ENCODE measurements at regions not wholly inside any gene's neighbourhood (a gene's known extent, or its start where the extent isn't known, plus 50 kb on each side); places are given as distances from the start of the nearest gene placed in this dataset.

DNA sequence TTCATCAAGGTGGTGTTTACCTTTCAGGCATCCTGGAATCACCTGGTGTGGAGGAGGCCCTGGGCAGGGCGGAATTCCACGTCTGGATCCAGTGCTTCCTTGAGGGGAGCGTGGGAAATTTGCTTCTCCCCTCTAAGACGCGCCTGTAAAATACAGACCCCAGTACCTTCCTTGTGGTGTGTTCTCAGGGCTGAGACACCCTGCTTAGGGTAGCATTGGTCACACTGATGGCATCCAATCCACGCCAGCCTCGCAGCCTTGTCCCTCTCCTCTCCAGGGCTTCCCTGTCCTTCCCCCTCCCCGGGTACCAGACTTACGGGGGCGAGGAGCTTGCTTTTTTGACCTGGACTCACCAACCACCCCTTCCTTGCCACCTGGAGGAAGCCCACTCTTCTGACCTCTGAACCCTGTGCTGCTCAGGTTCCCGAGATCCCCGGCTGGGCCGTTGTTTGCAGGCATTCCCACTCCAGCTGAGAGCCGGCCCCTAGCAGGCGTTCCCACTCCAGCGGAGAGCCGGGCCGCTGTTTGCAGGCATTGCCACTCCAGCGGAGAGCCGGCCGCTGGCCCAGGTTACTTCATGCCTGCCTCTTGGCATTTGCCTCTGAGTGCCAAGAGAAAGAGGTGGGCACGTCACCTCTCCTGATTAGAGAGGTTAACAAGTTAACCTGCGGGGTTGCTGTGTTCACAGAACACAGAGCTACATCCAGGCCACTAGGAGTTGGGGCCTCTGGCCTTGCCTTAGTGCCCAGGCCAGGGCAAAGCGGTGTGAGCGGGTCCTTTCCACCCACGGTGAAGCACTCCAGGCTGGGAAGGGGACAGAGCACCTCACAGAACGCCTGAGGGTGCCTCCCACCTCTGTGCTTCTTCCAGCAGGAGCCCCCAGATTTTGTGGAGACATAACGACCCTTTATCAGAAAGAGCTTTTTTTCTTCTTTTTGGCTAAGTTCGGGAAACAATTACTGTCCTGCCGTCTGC lies 254.0 kb upstream of the PPP2R2D start:
- no peaks in the 10 kb centered on the region for H3K36me3 ChIP-seq (ENCODE audit: control insufficient read depth in 2 of 2, extremely low read depth in 1 of 2, insufficient read depth in 2 of 2, low read length in 2 of 2)
- no peak overlapping the region for H2AFZ ChIP-seq (ENCODE audit: low read depth, low read length)
- FAIRE-seq (no peak), DNase-seq (ENCODE audit: low read depth, low spot score) (no peak)
- H3K27ac ChIP-seq (ENCODE audit: insufficient read depth, low read depth, low read length), result no peak overlapping the region
- no peaks in the 10 kb centered on the region for H3K27me3 ChIP-seq (ENCODE audit: control insufficient read depth in 2 of 2, insufficient read depth in 2 of 2, low read length in 2 of 2)
- no TSS peak for BruUV-seq (replicated peaks)
- no peak overlapping the region for H3K4me3 ChIP-seq (replicated peaks in 1 of 3; ENCODE audit: insufficient read depth in 1 of 3, low read depth in 1 of 3, low read length in 3 of 3)
- dilution Hi-C loops (cut with MboI; ENCODE audit: extremely low pct_ligation_motif_present, low sequenced_read_pairs), result no loop called here
- H3K9ac ChIP-seq (replicated peaks; ENCODE audit: extremely low read depth, insufficient read depth, low read length), result no peak overlapping the region
- no peak overlapping the region for H3K4me2 ChIP-seq (ENCODE audit: insufficient read depth, low read length)
- no peaks in the 10 kb centered on the region for H3K4me1 ChIP-seq (ENCODE audit: control insufficient read depth, extremely low read depth, insufficient read depth, low read length)
- H3K9me1 ChIP-seq (replicated peaks; ENCODE audit: control insufficient read depth, extremely low read depth, insufficient read depth, low read length), result no peaks in the 10 kb centered on the region
- no peaks in the 10 kb centered on the region for H3K79me2 ChIP-seq (ENCODE audit: control insufficient read depth, insufficient read depth, low read length)
- ChIA-PET POLR2A (no interaction called here), CTCF (no interaction called here)
- no peaks in the 10 kb centered on the region for H4K20me1 ChIP-seq (replicated peaks; ENCODE audit: control insufficient read depth, extremely low read depth, insufficient read depth, low read length)
- peaks cover 12% of the 10 kb centered on the region for H3K9me3 ChIP-seq (replicated peaks; ENCODE audit: control insufficient read depth, insufficient read depth, low read length)
- intact Hi-C loops (cut with micrococcal nuclease), result no loop called here
- TF ChIP-seq, protein P1, sequence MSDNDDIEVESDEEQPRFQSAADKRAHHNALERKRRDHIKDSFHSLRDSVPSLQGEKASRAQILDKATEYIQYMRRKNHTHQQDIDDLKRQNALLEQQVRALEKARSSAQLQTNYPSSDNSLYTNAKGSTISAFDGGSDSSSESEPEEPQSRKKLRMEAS (IDR thresholded peaks at IDR 0.05; ENCODE audit: insufficient read depth, insufficient read length), result no peak
- no peak for TF ChIP-seq EZH2 (IDR thresholded peaks at IDR 0.05; ENCODE audit: borderline replicate concordance, low read depth, low read length, severe bottlenecking)
- no peak for TF ChIP-seq GATA2 (IDR thresholded peaks at IDR 0.05; ENCODE audit: insufficient read depth, insufficient read length, low read depth, low read length)
- TF ChIP-seq FOS (IDR thresholded peaks at IDR 0.05; ENCODE audit: borderline replicate concordance, insufficient read depth, low read length), result no peak
- no peak for TF ChIP-seq POLR2AphosphoS5 (IDR thresholded peaks at IDR 0.05; ENCODE audit: insufficient read depth, low read depth, low read length)
- TF ChIP-seq POLR2A (IDR thresholded peaks at IDR 0.05; ENCODE audit: low read depth, low read length), result no peak
- TF ChIP-seq JUN (IDR thresholded peaks at IDR 0.05; ENCODE audit: borderline replicate concordance, insufficient read depth, insufficient read length, low read depth), result no peak
- TF ChIP-seq, protein P2, sequence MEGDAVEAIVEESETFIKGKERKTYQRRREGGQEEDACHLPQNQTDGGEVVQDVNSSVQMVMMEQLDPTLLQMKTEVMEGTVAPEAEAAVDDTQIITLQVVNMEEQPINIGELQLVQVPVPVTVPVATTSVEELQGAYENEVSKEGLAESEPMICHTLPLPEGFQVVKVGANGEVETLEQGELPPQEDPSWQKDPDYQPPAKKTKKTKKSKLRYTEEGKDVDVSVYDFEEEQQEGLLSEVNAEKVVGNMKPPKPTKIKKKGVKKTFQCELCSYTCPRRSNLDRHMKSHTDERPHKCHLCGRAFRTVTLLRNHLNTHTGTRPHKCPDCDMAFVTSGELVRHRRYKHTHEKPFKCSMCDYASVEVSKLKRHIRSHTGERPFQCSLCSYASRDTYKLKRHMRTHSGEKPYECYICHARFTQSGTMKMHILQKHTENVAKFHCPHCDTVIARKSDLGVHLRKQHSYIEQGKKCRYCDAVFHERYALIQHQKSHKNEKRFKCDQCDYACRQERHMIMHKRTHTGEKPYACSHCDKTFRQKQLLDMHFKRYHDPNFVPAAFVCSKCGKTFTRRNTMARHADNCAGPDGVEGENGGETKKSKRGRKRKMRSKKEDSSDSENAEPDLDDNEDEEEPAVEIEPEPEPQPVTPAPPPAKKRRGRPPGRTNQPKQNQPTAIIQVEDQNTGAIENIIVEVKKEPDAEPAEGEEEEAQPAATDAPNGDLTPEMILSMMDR (IDR thresholded peaks at IDR 0.05; ENCODE audit: extremely low read depth in 1 of 2, insufficient read depth in 1 of 2, low read depth in 1 of 2, low read length in 2 of 2), result no peak
- TF ChIP-seq MYC (IDR thresholded peaks at IDR 0.05; ENCODE audit: low read depth, low read length), result no peak
